T-helper 2 cell (primary cell): ENCODE measurements at regions not wholly inside any gene's neighbourhood (a gene's known extent, or its start where the extent isn't known, plus 50 kb on each side); places are given as distances from the start of the nearest gene placed in this dataset.

Experiments
- DNase-seq, 5 experiments: peaks; one replicate each; pipeline versions ENCODE4 v3.0.0 to v3.0.0-alpha.2; 2012 to 2022

GRCh38 chr18:74023220-74023619, 124.4 kb downstream of the FBXO15 start:
- DNase-seq, result no peak

- DNase-seq, result no peak
Measured at GRCh38 chr18:74019864-74020263, 127.8 kb downstream of the FBXO15 start.

GRCh38 chr18:74013955-74014354, 133.7 kb downstream of the FBXO15 start:
- no peak for DNase-seq

GRCh38 chr18:74012954-74013630, 134.5 kb downstream of the FBXO15 start:
- no peak for DNase-seq

DNA sequence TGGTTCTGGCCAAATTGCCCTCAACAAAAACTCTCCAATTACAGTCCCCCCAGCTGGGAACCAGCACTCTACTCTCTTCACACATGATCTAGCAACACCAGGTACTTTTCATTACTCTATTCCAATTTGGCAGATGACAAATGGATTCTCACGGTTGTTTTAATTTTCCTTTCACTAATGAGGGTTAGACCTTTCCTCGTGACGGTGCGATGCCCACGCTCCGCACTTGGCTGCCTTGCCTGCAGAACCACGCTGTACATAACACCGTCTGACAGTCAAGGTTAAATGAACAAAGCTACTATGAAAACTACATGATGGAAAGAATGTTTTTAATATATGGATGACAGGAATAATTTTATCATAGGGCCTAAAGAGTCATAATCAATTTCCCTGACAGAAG, 141.5 kb downstream of the FBXO15 start:
- DNase-seq, result no peak

DNA sequence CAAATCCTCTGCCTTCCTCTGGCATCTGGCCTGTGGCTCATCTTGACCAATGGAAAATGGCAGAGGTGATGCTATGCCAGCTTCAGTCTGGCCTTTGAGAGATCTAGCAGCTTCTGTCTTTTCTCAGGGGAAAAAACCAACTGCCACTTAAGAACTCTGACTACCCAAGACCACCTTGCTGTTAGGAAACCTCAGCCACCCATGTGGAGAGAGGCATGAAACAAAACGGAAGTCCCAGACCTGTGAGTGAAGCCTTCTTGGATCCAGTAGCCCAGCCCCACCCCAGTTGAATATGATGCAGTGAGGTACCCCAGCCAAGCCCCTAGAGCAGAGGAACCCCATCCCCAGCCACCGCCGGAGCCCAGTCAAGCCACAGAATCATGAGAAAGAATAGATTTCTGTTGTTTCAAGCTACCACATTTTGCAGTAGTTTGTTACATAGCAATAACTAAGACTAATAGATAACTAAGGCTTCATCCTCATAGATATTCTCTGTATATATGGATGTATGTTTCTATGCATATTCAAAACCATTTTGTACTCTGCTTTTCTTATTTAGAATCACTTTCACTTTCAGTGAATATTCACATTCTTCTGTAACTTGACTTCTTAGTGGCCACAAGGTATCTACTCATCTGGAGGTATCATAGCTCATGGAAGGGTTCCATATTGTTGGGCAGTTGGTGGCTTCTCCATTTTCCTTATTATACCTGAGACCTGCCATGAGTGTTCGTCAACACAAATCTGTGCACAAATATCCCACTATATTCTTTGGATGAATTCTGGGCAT, 142.1 kb downstream of the FBXO15 start:
- no peak for DNase-seq

- DNase-seq, result no peak
Measured at GRCh38 chr18:73992242-73993022, 155.2 kb downstream of the FBXO15 start.

DNA sequence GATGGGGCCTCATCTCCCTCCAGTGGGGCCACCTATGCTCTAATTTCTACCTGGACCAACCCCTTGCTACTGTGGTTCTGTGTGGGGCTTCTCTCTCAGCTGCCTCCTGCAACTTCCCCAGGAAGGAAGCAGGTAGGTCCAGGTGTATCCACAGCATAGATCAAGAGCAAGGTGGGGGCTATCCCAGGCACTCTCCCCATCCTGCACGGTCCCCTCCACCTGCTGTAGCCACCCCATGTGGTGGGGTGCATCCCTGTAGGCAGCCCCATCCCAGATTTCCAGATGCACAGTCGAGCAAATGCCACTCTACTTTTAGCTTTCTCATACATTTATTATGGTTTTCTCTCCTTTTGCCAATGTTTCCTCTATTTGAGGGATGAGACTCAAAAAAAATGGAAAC, 156.1 kb downstream of the FBXO15 start:
- DNase-seq, result no peak

GRCh38 chr18:73990258-73990657, 157.4 kb downstream of the FBXO15 start:
- DNase-seq, result no peak

DNA sequence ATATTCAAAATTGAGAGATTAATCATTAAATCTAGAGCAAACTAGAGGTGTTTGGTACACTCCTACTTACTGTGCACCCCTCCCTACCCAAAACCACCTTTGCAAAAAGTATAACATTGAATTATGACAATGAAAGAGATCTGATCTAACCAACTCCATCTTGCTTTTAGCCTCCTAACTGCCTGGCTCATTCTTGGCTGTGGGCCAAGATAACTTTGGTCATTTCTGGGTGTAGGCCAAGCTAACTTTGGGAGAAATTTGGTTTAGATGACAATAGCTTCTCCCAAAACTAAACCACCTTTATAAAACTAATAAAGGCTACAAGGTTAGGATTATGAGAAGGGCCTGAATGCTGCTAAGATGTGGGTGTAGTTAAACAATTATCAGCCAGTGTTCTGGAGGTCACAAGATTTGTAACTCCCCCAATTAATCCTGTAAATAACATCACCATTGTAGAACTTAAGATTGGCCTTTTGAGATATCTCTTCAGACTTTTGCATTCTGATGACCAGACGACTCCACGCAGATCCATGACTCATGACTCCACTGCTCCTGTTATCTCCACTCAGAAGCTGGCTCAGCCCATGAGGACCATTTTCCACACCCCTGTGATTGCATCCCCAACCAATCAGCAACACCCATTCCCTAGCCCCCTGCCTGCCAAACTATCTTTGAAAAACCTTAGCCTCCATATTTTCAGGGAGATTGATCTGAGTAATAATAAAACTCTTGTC, 160.2 kb downstream of the FBXO15 start:
- no peak for DNase-seq

DNA sequence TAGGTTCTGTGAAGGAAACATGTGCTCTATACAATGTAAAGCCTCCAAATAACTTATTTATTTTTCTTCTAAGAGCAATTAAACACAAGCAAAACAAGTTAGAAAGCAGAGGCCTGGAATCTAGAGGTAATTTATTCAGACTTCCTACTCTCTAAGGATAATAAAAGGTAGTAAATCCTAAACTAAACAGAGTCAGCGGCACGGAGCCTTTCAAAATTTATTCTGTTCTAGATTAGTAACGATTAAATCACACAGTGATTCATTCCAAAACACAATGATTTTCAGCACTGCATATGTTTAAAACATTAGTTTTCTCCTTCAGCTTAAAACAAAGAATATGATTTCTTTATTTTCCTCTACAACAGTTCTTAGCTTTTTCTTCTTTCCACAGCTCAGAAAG, 160.9 kb downstream of the FBXO15 start:
- DNase-seq, result no peak

GRCh38 chr18:73985855-73986625, 161.6 kb downstream of the FBXO15 start:
- DNase-seq, result no peak

DNA sequence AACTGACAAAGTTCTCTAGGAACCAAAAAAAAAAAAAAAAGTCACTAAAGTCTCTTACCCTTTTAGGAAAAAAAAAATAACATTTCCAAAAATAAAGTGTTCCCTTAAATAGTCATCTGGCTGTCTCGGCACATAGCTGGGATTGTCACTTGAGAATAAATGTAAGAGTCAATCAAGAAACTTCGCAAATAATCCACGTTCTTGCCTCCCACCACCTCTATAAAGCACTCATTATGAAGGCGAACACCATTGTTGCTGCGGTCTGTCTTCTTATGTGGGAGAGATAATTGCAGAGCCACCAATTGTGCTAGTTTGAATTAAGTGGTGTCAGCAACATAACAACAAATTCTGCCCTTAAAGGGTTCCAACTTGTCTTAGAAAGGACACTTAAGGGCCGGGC, 163.7 kb downstream of the FBXO15 start:
- no peak for DNase-seq

- DNase-seq, result no peak
Measured at GRCh38 chr18:73983496-73983895, 164.1 kb downstream of the FBXO15 start.

DNA sequence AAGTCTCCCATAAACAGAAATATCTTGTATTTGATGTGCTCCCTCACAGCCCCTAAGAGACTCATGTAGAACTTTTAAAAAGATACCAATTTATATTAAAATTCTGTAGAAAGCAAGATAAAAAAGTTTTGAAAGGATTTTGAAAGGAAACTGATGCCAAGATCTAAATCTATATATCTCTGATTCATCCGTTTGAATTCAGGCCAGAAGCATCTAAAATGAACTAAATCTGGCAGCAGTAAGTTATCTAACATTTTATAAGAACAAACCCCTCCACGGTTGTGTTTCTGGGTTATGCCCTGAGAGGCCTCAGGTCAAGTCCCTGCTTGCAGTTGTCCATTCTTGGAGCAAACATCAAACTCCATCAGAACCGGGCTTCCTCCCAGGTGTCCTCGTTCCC, 165.8 kb downstream of the FBXO15 start:
- no peak for DNase-seq

GRCh38 chr18:73980289-73980979, 167.2 kb downstream of the FBXO15 start:
- no peak for DNase-seq

DNA sequence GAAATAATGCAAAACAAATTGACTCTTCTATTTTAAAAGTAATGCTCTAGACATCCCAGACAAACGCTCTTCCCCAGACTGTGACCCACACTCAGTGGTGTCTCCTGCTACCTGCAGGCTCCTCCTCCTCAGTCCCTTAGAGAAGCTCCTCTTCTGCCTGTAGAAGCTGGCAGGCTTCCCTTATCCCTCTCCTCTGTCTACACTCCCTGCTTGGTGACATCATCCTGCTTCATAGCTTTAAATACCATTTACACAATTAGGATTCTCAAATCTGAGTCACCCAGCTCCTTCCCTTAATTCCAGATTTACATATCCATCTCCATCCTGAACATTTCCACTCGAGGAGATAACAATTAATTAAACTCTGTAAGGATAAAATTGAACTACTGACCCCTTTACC, 167.9 kb downstream of the FBXO15 start:
- DNase-seq, result no peak

DNA sequence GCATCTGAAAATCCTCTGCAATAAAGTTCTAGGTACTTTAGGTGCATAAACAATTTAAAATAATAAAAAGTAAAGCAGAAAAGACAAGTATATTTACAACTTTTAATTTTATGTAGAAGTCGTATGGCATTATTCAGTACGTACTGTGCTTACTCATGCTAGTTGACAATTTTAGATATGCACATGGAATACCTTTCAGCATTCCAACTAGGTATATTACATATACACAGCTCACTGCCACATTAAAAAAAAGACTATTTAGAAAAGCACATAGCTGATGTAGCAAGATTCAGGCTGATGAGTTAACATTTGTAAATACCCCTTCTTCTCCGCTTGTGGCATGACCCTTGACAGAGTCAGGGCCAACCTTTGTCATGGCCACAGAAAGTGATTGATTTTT, 171.2 kb downstream of the FBXO15 start:
- no peak for DNase-seq

- DNase-seq, result peak in 1 of 5 experiments; percentile 45
Measured at GRCh38 chr18:73975266-73975665, 172.4 kb downstream of the FBXO15 start.

DNA sequence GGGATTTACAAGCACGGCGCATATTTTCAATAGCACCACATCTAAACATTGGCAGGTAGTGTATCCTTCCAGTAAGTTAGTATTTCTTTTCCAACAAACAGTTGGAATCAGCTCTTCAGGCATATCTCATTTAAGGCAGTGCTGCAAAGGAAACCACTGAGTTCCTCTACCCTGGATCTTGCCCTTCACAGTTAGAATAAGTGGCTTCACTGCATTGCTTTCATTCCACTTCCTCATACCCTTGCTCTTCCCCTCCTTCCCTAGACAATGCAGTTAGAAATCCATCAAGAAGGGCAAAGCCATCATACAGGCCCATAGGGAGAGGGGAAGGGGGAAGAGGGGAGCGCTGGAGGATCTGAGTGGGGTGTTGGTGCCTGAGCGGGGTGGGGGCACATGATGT, 173.7 kb downstream of the FBXO15 start:
- DNase-seq, result no peak

DNA sequence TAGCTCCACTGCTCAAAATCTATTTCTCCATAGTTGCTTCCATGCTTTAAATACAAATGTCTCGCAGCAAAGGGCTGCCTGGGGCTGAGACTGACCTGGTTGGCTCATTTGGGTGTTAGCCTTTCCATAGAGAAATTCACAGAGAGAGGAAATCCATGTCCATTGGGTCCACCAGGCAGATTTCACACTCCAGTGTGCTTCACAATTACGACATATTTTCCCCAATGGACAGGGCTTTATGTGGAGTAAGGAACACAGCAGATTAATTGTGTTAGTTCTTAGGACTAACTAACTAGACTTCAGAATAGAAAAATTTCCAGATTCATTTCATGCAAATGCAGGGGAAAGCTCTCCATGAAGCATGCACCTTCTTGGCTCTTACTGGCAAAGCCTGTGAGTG, 180.7 kb downstream of the FBXO15 start:
- no peak for DNase-seq

- DNase-seq, result no peak
Measured at GRCh38 chr18:73962256-73962655, 185.4 kb downstream of the FBXO15 start.
